ENCODE measurements at regions not wholly inside any gene's neighbourhood (a gene's known extent, or its start where the extent isn't known, plus 50 kb on each side); places are given as distances from the start of the nearest gene placed in this dataset.
"Not testable (repeated sequence)": the region's sequence is repeated elsewhere in the genome, so short reads cannot be mapped to it uniquely, and the experiment has no call there.

DNA sequence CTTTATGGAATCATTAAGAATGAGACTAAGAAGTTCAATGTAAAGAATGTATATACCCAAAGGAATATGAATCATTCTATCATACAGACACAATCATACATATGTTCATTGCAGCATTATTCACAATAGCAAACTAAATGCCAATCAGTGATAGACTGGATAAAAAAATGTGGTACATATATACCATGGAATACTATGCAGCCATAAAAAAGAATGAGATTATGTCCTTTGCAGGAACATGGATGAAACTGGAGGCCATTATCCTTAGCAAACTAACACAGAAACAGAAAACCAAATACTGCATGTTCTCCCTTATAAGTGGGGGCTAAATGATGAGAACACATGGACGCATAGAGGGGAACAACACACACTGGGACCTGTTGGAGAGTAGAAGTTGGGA is 110.2 kb downstream of the GATA3 start:
- not testable (repeated sequence) for H3K56ac ChIP-seq (ENCODE audit: low read length); H3K79me1 ChIP-seq (ENCODE audit: low read length); H2AK5ac ChIP-seq (ENCODE audit: low read length); H2BK120ac ChIP-seq (ENCODE audit: low read depth, low read length); H3K4me2 ChIP-seq (ENCODE audit: low read length); H3K4ac ChIP-seq (ENCODE audit: low read depth, low read length); H3K79me2 ChIP-seq (ENCODE audit: control insufficient read depth, insufficient read depth, low read length); H4K8ac ChIP-seq (ENCODE audit: low read depth, low read length); H4K5ac ChIP-seq (ENCODE audit: low read length); H3K4me3 ChIP-seq (ENCODE audit: low read length); H3K23ac ChIP-seq (ENCODE audit: low read length); H3K9ac ChIP-seq (ENCODE audit: low read length); H3K4me1 ChIP-seq (ENCODE audit: control insufficient read depth, low read depth, low read length); H2BK15ac ChIP-seq (replicated peaks; ENCODE audit: low read depth); H2BK5ac ChIP-seq (ENCODE audit: low read length); DNase-seq; H3K18ac ChIP-seq (ENCODE audit: low read length); H3K27ac ChIP-seq (ENCODE audit: low read depth, low read length); H3K36me3 ChIP-seq (ENCODE audit: control insufficient read depth, insufficient read depth, low read length); H3K27me3 ChIP-seq (ENCODE audit: insufficient read depth, low read length, poor library complexity)
- WGBS (ENCODE audit: extremely low coverage, insufficient coverage, low lambda C conversion rate) = no CpG with 5 or more reads among the region's 1 CpG

DNA sequence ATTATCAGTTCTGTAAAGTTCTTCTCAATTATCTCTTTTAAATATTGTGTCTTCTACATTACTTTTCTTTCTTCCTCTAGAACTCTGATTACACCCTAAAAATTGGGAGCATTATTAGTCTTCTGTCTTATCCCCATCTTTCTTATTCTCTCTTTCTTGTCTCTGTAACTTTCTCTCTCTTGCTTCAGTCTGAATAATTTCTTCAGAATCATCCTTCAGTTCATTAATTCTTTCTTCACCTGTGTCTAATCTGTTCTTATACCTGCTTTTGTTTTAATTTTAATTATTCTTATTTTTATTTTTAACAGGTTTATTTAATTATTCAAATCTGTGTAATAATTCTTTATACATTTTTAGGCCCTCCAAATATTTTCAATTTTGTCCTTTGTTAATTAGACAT is 114.3 kb downstream of the GATA3 start:
- no peak overlapping the region for H3K27ac ChIP-seq (ENCODE audit: low read depth, low read length)
- no peak overlapping the region for H2BK15ac ChIP-seq (replicated peaks; ENCODE audit: low read depth)
- no peak overlapping the region for H2BK120ac ChIP-seq (ENCODE audit: low read depth, low read length)
- H3K79me2 ChIP-seq (ENCODE audit: control insufficient read depth, insufficient read depth, low read length) = no peaks in the 10 kb centered on the region
- no peaks in the 10 kb centered on the region for H3K79me1 ChIP-seq (ENCODE audit: low read length)
- H3K23ac ChIP-seq (ENCODE audit: low read length) = no peak overlapping the region
- H4K5ac ChIP-seq (ENCODE audit: low read length) = no peak overlapping the region
- no peaks in the 10 kb centered on the region for H3K4me1 ChIP-seq (ENCODE audit: control insufficient read depth, low read depth, low read length)
- no peak overlapping the region for H3K4ac ChIP-seq (ENCODE audit: low read depth, low read length)
- H4K8ac ChIP-seq (ENCODE audit: low read depth, low read length) = no peak overlapping the region
- no peak overlapping the region for H3K4me3 ChIP-seq (ENCODE audit: low read length)
- no peak for DNase-seq
- no peaks in the 10 kb centered on the region for H3K27me3 ChIP-seq (ENCODE audit: insufficient read depth, low read length, poor library complexity)
- H3K9ac ChIP-seq (ENCODE audit: low read length) = no peak overlapping the region
- no peak overlapping the region for H3K4me2 ChIP-seq (ENCODE audit: low read length)
- no peak overlapping the region for H3K18ac ChIP-seq (ENCODE audit: low read length)
- no peaks in the 10 kb centered on the region for H3K36me3 ChIP-seq (ENCODE audit: control insufficient read depth, insufficient read depth, low read length)
- H2AK5ac ChIP-seq (ENCODE audit: low read length) = no peak overlapping the region
- H3K56ac ChIP-seq (ENCODE audit: low read length) = no peak overlapping the region
- H2BK5ac ChIP-seq (ENCODE audit: low read length) = no peak overlapping the region

DNA sequence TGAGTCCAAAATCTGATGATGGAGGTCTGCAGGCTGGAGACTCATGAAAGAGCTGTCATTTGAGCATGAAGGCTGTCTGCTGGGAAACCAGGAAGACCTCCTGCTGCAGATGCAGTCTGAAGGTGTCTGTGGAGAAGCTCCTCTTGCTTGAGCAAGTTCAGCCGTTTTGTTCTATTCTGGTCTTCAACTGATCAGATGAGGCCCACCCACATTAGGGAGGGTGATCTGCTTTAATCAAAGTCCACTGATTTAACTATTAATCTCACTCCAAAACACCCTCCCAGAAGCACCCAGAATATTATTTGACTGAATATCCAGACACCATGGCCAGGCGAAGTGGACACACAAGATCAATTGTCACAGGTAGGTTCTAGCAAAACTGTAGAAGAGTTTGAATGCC is 116.5 kb downstream of the GATA3 start:
- H2BK15ac ChIP-seq (replicated peaks; ENCODE audit: low read depth) = no peak overlapping the region
- H4K8ac ChIP-seq (ENCODE audit: low read depth, low read length) = no peak overlapping the region
- no peak overlapping the region for H2AK5ac ChIP-seq (ENCODE audit: low read length)
- no peak overlapping the region for H3K23ac ChIP-seq (ENCODE audit: low read length)
- no peak overlapping the region for H3K4me2 ChIP-seq (ENCODE audit: low read length)
- no peak overlapping the region for H3K56ac ChIP-seq (ENCODE audit: low read length)
- H3K79me1 ChIP-seq (ENCODE audit: low read length) = no peaks in the 10 kb centered on the region
- no peak overlapping the region for H4K5ac ChIP-seq (ENCODE audit: low read length)
- H3K18ac ChIP-seq (ENCODE audit: low read length) = no peak overlapping the region
- no peak overlapping the region for H3K4me3 ChIP-seq (ENCODE audit: low read length)
- no peak overlapping the region for H2BK5ac ChIP-seq (ENCODE audit: low read length)
- no CpG with 5 or more reads among the region's 2 CpGs for WGBS (ENCODE audit: extremely low coverage, insufficient coverage, low lambda C conversion rate)
- H3K79me2 ChIP-seq (ENCODE audit: control insufficient read depth, insufficient read depth, low read length) = no peaks in the 10 kb centered on the region
- H3K4me1 ChIP-seq (ENCODE audit: control insufficient read depth, low read depth, low read length) = no peaks in the 10 kb centered on the region
- DNase-seq = no peak
- H3K36me3 ChIP-seq (ENCODE audit: control insufficient read depth, insufficient read depth, low read length) = no peaks in the 10 kb centered on the region
- no peak overlapping the region for H3K27ac ChIP-seq (ENCODE audit: low read depth, low read length)
- no peak overlapping the region for H2BK120ac ChIP-seq (ENCODE audit: low read depth, low read length)
- no peak overlapping the region for H3K4ac ChIP-seq (ENCODE audit: low read depth, low read length)
- no peaks in the 10 kb centered on the region for H3K27me3 ChIP-seq (ENCODE audit: insufficient read depth, low read length, poor library complexity)
- no peak overlapping the region for H3K9ac ChIP-seq (ENCODE audit: low read length)

DNA sequence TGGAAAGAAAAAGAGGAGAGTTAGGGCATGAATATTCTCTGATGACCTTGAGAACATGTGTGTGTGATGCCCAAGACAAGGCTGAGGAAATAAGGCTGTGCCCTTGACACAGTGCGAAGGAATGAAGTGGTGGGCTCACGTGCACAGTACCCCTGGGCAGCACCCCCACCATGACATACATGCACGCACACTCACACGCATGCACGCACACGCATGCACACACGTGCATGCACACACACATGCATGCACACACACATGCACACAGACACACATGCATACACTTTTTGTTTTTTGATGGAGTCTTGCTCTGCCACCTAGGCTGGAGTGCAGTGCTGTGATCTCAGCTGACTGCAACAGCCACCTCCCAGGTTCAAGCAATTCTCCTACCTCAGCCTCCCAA is 118.1 kb downstream of the GATA3 start:
- H2BK5ac ChIP-seq (ENCODE audit: low read length) = no peak overlapping the region
- no peak overlapping the region for H3K56ac ChIP-seq (ENCODE audit: low read length)
- H3K4ac ChIP-seq (ENCODE audit: low read depth, low read length) = no peak overlapping the region
- no peak overlapping the region for H3K4me3 ChIP-seq (ENCODE audit: low read length)
- H3K79me1 ChIP-seq (ENCODE audit: low read length) = no peaks in the 10 kb centered on the region
- H3K27ac ChIP-seq (ENCODE audit: low read depth, low read length) = no peak overlapping the region
- H3K9ac ChIP-seq (ENCODE audit: low read length) = no peak overlapping the region
- no peaks in the 10 kb centered on the region for H3K27me3 ChIP-seq (ENCODE audit: insufficient read depth, low read length, poor library complexity)
- no peak for DNase-seq
- no peaks in the 10 kb centered on the region for H3K79me2 ChIP-seq (ENCODE audit: control insufficient read depth, insufficient read depth, low read length)
- no peaks in the 10 kb centered on the region for H3K36me3 ChIP-seq (ENCODE audit: control insufficient read depth, insufficient read depth, low read length)
- H3K4me2 ChIP-seq (ENCODE audit: low read length) = no peak overlapping the region
- no peak overlapping the region for H2BK120ac ChIP-seq (ENCODE audit: low read depth, low read length)
- H3K4me1 ChIP-seq (ENCODE audit: control insufficient read depth, low read depth, low read length) = no peaks in the 10 kb centered on the region
- H3K23ac ChIP-seq (ENCODE audit: low read length) = no peak overlapping the region
- WGBS (ENCODE audit: extremely low coverage, insufficient coverage, low lambda C conversion rate) = no CpG with 5 or more reads among the region's 7 CpGs
- H2AK5ac ChIP-seq (ENCODE audit: low read length) = no peak overlapping the region
- no peak overlapping the region for H4K5ac ChIP-seq (ENCODE audit: low read length)
- no peak overlapping the region for H3K18ac ChIP-seq (ENCODE audit: low read length)
- no peak overlapping the region for H2BK15ac ChIP-seq (replicated peaks; ENCODE audit: low read depth)
- no peak overlapping the region for H4K8ac ChIP-seq (ENCODE audit: low read depth, low read length)

DNA sequence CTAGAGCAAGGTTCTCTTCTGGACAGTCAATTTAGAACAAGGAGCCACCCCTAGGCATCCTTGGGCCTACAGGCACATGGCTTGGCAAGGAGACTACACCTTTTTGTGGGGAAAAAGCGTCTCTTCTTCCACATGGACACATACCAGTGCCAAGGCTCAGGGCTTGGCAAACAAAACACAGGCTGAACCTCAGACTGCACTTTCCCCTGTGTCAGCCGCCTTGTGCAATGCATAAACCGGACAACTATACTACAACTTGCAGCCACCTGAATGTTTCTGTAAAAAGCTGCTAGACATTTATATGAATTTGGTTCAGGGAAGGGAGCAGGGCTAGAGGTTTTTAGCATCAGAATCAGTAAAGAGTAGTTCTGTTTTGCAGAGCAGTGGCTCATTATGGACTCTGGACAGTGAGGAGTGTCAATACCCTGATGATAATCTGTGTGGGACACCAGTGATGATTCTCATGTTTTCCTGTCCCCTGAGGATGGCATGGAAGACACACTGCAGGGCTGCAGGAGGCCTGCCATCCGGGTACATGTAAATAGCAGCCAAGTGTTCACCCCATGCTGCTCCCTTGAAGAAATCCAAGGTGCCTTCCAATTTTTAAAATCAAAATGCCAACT is 118.9 kb downstream of the GATA3 start:
- no CpG with 5 or more reads among the region's 4 CpGs for WGBS (ENCODE audit: extremely low coverage, insufficient coverage, low lambda C conversion rate)
- Histone ChIP-seq H3K18ac (ENCODE audit: low read length) (no peak overlapping the region), H4K8ac (ENCODE audit: low read depth, low read length) (no peak overlapping the region), H2BK15ac (replicated peaks; ENCODE audit: low read depth) (no peak overlapping the region), H3K4ac (ENCODE audit: low read depth, low read length) (no peak overlapping the region), H3K4me3 (ENCODE audit: low read length) (no peak overlapping the region), H3K4me2 (ENCODE audit: low read length) (no peak overlapping the region), H3K36me3 (ENCODE audit: control insufficient read depth, insufficient read depth, low read length) (no peaks in the 10 kb centered on the region), H2BK5ac (ENCODE audit: low read length) (no peak overlapping the region), H3K79me2 (ENCODE audit: control insufficient read depth, insufficient read depth, low read length) (no peaks in the 10 kb centered on the region), H2AK5ac (ENCODE audit: low read length) (no peak overlapping the region), H3K27ac (ENCODE audit: low read depth, low read length) (no peak overlapping the region), H3K4me1 (ENCODE audit: control insufficient read depth, low read depth, low read length) (no peaks in the 10 kb centered on the region), H2BK120ac (ENCODE audit: low read depth, low read length) (no peak overlapping the region), H3K56ac (ENCODE audit: low read length) (no peak overlapping the region), H3K79me1 (ENCODE audit: low read length) (no peaks in the 10 kb centered on the region), H4K5ac (ENCODE audit: low read length) (no peak overlapping the region), H3K27me3 (ENCODE audit: insufficient read depth, low read length, poor library complexity) (no peaks in the 10 kb centered on the region), H3K9ac (ENCODE audit: low read length) (no peak overlapping the region), H3K23ac (ENCODE audit: low read length) (no peak overlapping the region)
- no peak for DNase-seq

DNA sequence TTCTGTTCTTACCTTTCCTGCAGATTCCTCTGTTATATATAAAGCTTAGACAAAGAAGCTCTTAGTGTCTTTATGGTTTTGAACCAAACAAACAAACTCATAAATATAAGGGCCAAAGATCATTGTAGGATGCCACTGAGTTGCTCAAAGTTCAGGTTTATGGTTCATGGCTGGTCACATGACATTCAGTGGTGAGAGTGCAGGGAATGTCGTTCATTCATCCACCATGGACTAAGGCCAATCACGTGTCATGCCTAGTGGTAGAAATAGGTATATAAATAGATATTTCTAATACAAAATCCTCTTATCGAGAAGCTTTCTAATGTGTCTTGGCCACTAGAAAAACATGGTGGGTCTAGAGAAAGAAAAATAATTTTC is 119.4 kb downstream of the GATA3 start:
- Histone ChIP-seq H3K4me2 (ENCODE audit: low read length) (no peak overlapping the region), H3K56ac (ENCODE audit: low read length) (no peak overlapping the region), H2BK15ac (replicated peaks; ENCODE audit: low read depth) (no peak overlapping the region), H3K36me3 (ENCODE audit: control insufficient read depth, insufficient read depth, low read length) (no peaks in the 10 kb centered on the region), H4K8ac (ENCODE audit: low read depth, low read length) (no peak overlapping the region), H3K27ac (ENCODE audit: low read depth, low read length) (no peak overlapping the region), H3K4me3 (ENCODE audit: low read length) (no peak overlapping the region), H3K79me1 (ENCODE audit: low read length) (no peaks in the 10 kb centered on the region), H2BK5ac (ENCODE audit: low read length) (no peak overlapping the region), H3K4me1 (ENCODE audit: control insufficient read depth, low read depth, low read length) (no peaks in the 10 kb centered on the region), H2AK5ac (ENCODE audit: low read length) (no peak overlapping the region), H4K5ac (ENCODE audit: low read length) (no peak overlapping the region), H3K4ac (ENCODE audit: low read depth, low read length) (no peak overlapping the region), H3K27me3 (ENCODE audit: insufficient read depth, low read length, poor library complexity) (no peaks in the 10 kb centered on the region), H3K23ac (ENCODE audit: low read length) (no peak overlapping the region), H2BK120ac (ENCODE audit: low read depth, low read length) (no peak overlapping the region), H3K79me2 (ENCODE audit: control insufficient read depth, insufficient read depth, low read length) (no peaks in the 10 kb centered on the region), H3K18ac (ENCODE audit: low read length) (no peak overlapping the region), H3K9ac (ENCODE audit: low read length) (no peak overlapping the region)
- WGBS (ENCODE audit: extremely low coverage, insufficient coverage, low lambda C conversion rate) = no CpG with 5 or more reads among the region's 3 CpGs
- DNase-seq = no peak

All from mesendoderm (in vitro differentiated cells).